GM13976 (cell line): ENCODE measurements at regions not wholly inside any gene's neighbourhood (a gene's known extent, or its start where the extent isn't known, plus 50 kb on each side); places are given as distances from the start of the nearest gene placed in this dataset.
"Not testable (repeated sequence)": the region's sequence is repeated elsewhere in the genome, so short reads cannot be mapped to it uniquely, and the experiment has no call there.

Source experiments
- DNase-seq: peaks from one replicate; pipeline ENCODE4 v3.0.0; 2012; ENCODE audit warnings: low spot score
- CTCF ChIP-seq: IDR thresholded peaks from 2 replicates; pipeline ENCODE4 v1.5.1; 2012; ENCODE audit warnings: borderline replicate concordance, mild to moderate bottlenecking; ENCODE audit not compliant: insufficient read depth; ENCODE audit errors: extremely low read depth, missing control alignments, control extremely low read depth
- in situ Hi-C: fragments of 300-500 bp; cut with MboI; formaldehyde crosslinking; loops from one replicate; pipeline ENCODE4 v1.12.0; 2022; ENCODE audit warnings: low sequenced_read_pairs, mixed read lengths, inconsistent platforms; ENCODE audit not compliant: unreplicated experiment

DNA sequence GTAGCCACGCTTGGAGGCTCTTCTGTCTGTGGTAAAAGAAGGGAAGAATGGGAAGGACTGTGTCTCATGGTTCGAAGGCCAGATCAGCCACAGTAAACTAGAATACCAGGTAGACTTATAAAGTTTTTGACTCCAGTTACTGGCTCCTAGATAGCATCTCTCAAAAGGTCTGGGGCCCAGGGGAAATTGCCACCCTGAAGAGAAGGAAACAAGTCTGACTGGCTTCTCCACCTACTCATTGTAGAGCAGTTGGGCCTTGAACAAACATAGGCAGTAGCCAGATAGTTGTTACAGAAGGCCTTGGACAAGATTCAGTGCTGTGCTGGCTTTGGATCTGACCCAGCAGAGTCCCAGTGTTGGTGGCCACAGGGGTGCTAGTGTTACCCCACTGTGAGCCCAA lies 890.4 kb downstream of the EFNA5 start:
- DNase-seq, result no peak
- in situ Hi-C loops, result no loop called here
- TF ChIP-seq CTCF, result no peak

- DNase-seq, in situ Hi-C loops: not testable (repeated sequence)
Measured at GRCh38 chr5:106776515-106776914, 894.2 kb downstream of the EFNA5 start.

GRCh38 chr5:106768392-106768791 lies 902.3 kb downstream of the EFNA5 start:
- no peak for TF ChIP-seq CTCF
- no peak for DNase-seq
- in situ Hi-C loops, result no loop called here

DNA sequence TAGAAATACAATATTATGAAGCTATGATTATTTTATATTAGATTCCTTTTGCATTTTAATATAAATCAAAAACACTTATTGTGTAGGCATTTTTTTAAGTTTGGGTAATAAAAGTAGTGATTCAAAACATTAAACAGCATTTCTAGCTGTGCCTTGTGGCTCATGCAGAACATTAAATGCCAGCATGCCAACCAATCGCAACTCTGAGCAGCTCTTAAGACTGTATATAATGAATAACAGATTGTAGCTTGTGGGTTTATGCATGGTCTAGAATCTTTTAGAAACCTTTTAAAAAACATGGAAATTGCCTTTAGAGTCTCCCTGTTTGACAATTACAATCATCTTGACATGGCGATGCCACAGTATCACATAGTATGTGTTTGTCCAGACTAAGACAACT lies 903.8 kb downstream of the EFNA5 start:
- DNase-seq, result no peak
- in situ Hi-C loops, result no loop called here
- no peak for TF ChIP-seq CTCF

- no peak for TF ChIP-seq CTCF
- no peak for DNase-seq
- in situ Hi-C loops, result no loop called here
Measured at GRCh38 chr5:106759581-106759980, 911.2 kb downstream of the EFNA5 start.

DNA sequence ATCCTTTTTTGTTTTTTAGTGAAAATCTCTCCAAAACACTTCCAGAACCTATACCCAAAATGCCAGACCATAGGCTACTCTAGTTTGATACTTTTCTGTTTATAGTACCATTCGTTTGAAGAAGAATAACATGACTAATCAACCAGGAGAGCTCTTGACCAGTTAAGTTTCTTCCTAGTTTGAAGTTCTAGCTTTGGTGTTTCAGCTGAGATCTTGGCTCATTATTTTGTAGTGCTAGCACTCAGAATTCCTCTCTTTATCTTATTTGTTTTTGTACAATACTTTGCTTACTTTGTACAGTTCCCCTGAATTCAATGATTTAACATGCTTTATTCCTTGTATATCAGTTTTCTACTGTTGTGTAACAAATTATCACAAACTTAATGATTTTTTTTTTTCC lies 911.6 kb downstream of the EFNA5 start:
- in situ Hi-C loops, result no loop called here
- no peak for TF ChIP-seq CTCF
- DNase-seq, result no peak

GRCh38 chr5:106757672-106758071 lies 913.1 kb downstream of the EFNA5 start:
- in situ Hi-C loops, result no loop called here
- no peak for TF ChIP-seq CTCF
- DNase-seq, result no peak
